H1 (cell line): ENCODE measurements at regions not wholly inside any gene's neighbourhood (a gene's known extent, or its start where the extent isn't known, plus 50 kb on each side); places are given as distances from the start of the nearest gene placed in this dataset.

Experiments
- BACH1 ChIP-seq: IDR thresholded peaks from 2 replicates; pipeline ENCODE4 v1.6.1; 2012; ENCODE audit warnings: low read length, improper control_type of control experiment
- RXRA ChIP-seq: IDR thresholded peaks from 2 replicates; pipeline ENCODE4 v1.6.1; 2011; ENCODE audit warnings: low read depth, mild to moderate bottlenecking, low read length, moderate library complexity; ENCODE audit not compliant: insufficient read depth
- SAP30 ChIP-seq: fragments of 300-600 bp; sonication (generic); IDR thresholded peaks from 2 replicates; pipeline ENCODE4 v1.7.1; 2012; ENCODE audit warnings: low read length, moderate library complexity, mild to moderate bottlenecking, inconsistent platforms; ENCODE audit not compliant: insufficient read depth, insufficient replicate concordance

DNA sequence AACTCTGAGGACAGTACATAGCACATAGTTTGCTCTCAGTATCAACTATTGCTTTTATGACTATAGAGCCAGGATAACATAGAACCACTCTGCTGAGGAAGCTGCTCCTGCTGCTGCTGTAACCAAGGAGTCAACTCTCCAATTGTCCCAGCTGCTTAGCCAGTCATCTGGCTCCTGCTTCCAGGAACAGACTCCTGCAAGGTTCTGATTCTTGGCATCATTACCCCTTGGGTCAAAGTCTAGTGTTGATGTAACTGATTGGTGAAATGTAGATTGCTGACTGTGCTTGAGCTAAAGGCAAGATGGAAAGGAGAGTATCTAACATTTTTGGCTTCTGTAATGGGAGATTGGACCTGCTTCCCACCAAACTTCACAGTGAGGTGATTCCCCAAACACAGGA is 261.9 kb upstream of the FSHR start (continued):
- TF ChIP-seq BACH1 (no peak), RXRA (no peak), SAP30 (no peak)
